ENCODE measurements at regions not wholly inside any gene's neighbourhood (a gene's known extent, or its start where the extent isn't known, plus 50 kb on each side); places are given as distances from the start of the nearest gene placed in this dataset.

DNA sequence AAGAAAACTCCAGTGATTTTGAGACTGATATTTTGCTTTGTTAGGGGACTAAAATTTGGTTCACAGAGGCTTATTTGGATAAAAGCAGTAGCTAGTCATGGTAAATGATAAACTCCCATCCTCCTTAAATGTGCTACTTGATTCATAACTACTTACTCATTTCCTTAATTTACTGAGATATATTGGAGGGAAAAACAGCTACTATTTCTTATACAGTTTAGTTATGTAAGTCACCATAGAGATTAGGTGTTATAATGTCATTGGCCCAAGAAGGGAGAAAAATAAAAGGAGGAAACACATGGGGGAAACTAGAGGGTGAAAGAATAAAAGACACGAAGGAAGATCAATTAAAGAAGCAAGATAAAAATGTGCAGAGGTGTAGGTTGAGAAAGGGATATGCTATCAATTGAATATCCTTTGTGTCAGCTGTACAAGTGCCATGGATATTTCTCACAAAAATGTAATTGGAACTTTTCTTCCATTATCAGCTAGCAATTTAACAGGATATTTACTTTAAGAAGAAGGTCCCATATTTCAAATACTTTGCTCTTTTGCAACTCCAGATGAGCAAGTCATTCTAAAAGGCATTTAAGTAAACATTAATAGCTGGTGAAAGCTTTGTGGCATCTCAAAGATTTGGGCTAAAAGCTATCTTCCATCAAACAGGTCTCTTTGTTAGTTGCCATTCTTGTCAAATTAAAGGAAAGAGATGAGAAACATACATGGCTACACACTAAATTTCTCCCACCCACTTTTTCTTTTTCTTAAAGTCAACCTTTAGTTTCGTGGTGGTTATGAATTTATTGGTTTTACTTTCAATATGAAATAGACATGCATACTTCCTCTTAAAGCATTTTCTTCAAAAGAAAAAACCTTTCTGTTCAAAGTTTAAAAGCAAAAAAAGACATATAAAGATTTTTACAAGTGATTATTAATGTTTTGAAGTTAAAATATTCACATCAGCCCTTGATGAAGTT is 439.5 kb downstream of the CCER1 start:
- Histone ChIP-seq H3K9me3 (no peaks in the 10 kb centered on the region), H3K27me3 (no peaks in the 10 kb centered on the region), H3K4me1 (peaks cover 0 to 25% (median 8%) of the 10 kb centered on the region in 12 donors), H3K27ac (no peak overlapping the region), H3K4me3 (no peak overlapping the region), H3K36me3 (no peaks in the 10 kb centered on the region)
- TF ChIP-seq POLR2A (IDR thresholded peaks at IDR 0.05) (no peak), CTCF (IDR thresholded peaks at IDR 0.05) (no peak)
- intact Hi-C loops (cut with DNase I): loop anchor here in 2 of 10 donors (10.0 kb wide), 2 partner anchors 411 to 1041 kb away; no protein-coding TSS in a partner anchor
- ATAC-seq: no peak
- DNase-seq: no peak
- WGBS, 4 donors: 65 to 77% (median 73%) methylated on average over 2 of the region's 2 CpGs

- 40 to 53% (median 44%) methylated on average over 3 of the region's 3 CpGs for WGBS, 4 donors
- intact Hi-C loops (cut with DNase I): loop anchor here in 2 of 10 donors (10.0 kb wide), 2 partner anchors 410 to 1040 kb away; no protein-coding TSS in a partner anchor
- Histone ChIP-seq H3K4me3 (no peak overlapping the region), H3K27ac (no peak overlapping the region), H3K4me1 (peaks cover 0 to 24% (median 8%) of the 10 kb centered on the region in 12 donors), H3K36me3 (no peaks in the 10 kb centered on the region), H3K27me3 (no peaks in the 10 kb centered on the region), H3K9me3 (no peaks in the 10 kb centered on the region)
- TF ChIP-seq CTCF (IDR thresholded peaks at IDR 0.05): no peak
- TF ChIP-seq POLR2A (IDR thresholded peaks at IDR 0.05): no peak
- DNase-seq: no peak
- peak in 2 of 4 donors; percentile 51 to 77 for ATAC-seq
Observed at GRCh38 chr12:90514325-90514724, 440.7 kb downstream of the CCER1 start.

- 74 to 92% (median 83%) methylated on average over 1 of the region's 1 CpG for WGBS, 4 donors
Observed at GRCh38 chr12:90512518-90512917, 442.5 kb downstream of the CCER1 start.

More at GRCh38 chr12:90512518-90512917, 442.5 kb downstream of the CCER1 start:
- DNase-seq (no peak), ATAC-seq (no peak)
- Histone ChIP-seq H3K4me3 (no peak overlapping the region), H3K27me3 (no peaks in the 10 kb centered on the region), H3K36me3 (no peaks in the 10 kb centered on the region), H3K27ac (no peak overlapping the region), H3K9me3 (no peaks in the 10 kb centered on the region), H3K4me1 (peaks cover 0 to 24% (median 8%) of the 10 kb centered on the region in 12 donors)
- intact Hi-C loops (cut with DNase I): loop anchor here in 2 of 10 donors (10.0 kb wide), 2 partner anchors 408 to 1038 kb away; no protein-coding TSS in a partner anchor
- no peak for TF ChIP-seq POLR2A (IDR thresholded peaks at IDR 0.05)
- TF ChIP-seq CTCF (IDR thresholded peaks at IDR 0.05): no peak

All from heart left ventricle (tissue), 16 donors.